Peyer's patch (tissue), 4 donors: ENCODE measurements at regions not wholly inside any gene's neighbourhood (a gene's known extent, or its start where the extent isn't known, plus 50 kb on each side); places are given as distances from the start of the nearest gene placed in this dataset.

Source experiments
- DNase-seq, 3 donors: peaks; one replicate each; pipeline ENCODE4 v3.0.0-alpha.2; 2017 to 2019
- H3K27ac ChIP-seq, 4 donors: fragments of 200-600 bp; sonication (generic); one replicate each; pipeline ENCODE4 v1.5.1; 2016 to 2019
- H3K27me3 ChIP-seq, 2 donors: fragments of 200-600 bp; sonication (generic); one replicate each; pipeline ENCODE4 v1.5.1; 2019
- H3K36me3 ChIP-seq, 3 donors: fragments of 200-600 bp; sonication (generic); one replicate each; pipeline ENCODE4 v1.5.1; 2016 to 2019
- H3K4me1 ChIP-seq, 4 donors: fragments of 200-600 bp; sonication (generic); one replicate each; pipeline ENCODE4 v1.5.1; 2016 to 2019
- H3K4me3 ChIP-seq, 4 donors: fragments of 200-600 bp; sonication (generic); 1 replicate in 3 of 4; 2 replicates in 1 of 4; pipeline ENCODE4 v1.5.1; 2016 to 2019; ENCODE audit warnings: mild to moderate bottlenecking in 1 of 4
- H3K9me3 ChIP-seq, 4 donors: fragments of 200-600 bp; sonication (generic); one replicate each; pipeline ENCODE4 v1.5.1; 2016 to 2019; ENCODE audit warnings: mild to moderate bottlenecking in 1 of 4
- POLR2A ChIP-seq, 2 donors: fragments of 450-650 bp; IDR thresholded peaks; one replicate each; pipeline ENCODE4 v1.5.1; 2017; ENCODE audit warnings: antibody characterized with exemption in 2 of 2, mild to moderate bottlenecking in 2 of 2, moderate library complexity in 2 of 2
- TF ChIP-seq, protein P1 (sequence below), 6 experiments: fragments of 450-650 bp in 4 of 6; fragments of 200-600 bp in 2 of 6; sonication (generic) in 1 of 6; IDR thresholded peaks; one replicate each; pipeline ENCODE4 v1.5.1; 2017 to 2019; ENCODE audit warnings: antibody characterized with exemption in 6 of 6, mild to moderate bottlenecking in 3 of 6, moderate library complexity in 1 of 6

DNA sequence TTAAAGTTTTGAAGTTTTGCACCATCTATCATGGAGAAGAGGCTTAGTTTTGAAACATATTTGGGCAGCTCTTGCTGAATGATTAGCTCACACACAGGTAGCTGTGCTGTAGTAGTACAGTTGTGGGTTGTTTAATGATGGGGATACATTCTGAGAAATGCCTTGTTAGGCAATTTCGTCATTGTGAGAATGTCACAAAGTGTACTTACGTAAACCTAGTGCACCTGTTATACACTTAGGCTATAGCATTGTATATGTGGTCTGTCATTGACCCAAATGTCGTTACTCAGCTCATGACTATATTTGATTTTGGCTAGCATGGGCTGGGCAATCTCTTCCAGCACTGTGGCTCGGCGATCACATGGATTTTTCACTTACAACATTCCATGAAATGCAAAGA is 247.2 kb upstream of the IGFBP3 start:
- no peak for DNase-seq
- H3K4me3 ChIP-seq: no peak overlapping the region
- no peaks in the 10 kb centered on the region for H3K36me3 ChIP-seq
- H3K27me3 ChIP-seq: no peaks in the 10 kb centered on the region
- H3K27ac ChIP-seq: no peak overlapping the region
- no peak for TF ChIP-seq POLR2A (IDR thresholded peaks at IDR 0.05)
- TF ChIP-seq, protein P1, sequence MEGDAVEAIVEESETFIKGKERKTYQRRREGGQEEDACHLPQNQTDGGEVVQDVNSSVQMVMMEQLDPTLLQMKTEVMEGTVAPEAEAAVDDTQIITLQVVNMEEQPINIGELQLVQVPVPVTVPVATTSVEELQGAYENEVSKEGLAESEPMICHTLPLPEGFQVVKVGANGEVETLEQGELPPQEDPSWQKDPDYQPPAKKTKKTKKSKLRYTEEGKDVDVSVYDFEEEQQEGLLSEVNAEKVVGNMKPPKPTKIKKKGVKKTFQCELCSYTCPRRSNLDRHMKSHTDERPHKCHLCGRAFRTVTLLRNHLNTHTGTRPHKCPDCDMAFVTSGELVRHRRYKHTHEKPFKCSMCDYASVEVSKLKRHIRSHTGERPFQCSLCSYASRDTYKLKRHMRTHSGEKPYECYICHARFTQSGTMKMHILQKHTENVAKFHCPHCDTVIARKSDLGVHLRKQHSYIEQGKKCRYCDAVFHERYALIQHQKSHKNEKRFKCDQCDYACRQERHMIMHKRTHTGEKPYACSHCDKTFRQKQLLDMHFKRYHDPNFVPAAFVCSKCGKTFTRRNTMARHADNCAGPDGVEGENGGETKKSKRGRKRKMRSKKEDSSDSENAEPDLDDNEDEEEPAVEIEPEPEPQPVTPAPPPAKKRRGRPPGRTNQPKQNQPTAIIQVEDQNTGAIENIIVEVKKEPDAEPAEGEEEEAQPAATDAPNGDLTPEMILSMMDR (IDR thresholded peaks at IDR 0.05): no peak
- no peaks in the 10 kb centered on the region for H3K4me1 ChIP-seq
- H3K9me3 ChIP-seq: no peaks in the 10 kb centered on the region

DNA sequence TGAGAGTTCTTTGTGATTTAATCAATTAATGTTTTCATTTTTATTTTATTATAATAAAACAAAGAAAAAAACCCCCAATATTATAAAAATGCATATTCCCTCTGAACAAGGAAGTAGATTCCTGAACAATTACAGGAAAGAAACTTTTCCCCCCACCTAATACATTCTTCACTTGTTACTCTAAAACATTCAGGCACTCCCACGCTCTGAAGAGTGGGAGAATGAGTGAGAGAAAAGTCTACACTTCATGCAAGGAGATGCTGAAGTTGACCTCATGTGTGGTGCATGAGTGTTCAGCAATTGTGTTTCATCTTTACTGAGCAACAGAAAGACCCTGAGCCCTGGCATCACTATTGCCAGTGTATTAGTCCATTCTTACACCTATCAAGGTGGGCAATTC is 244.2 kb upstream of the IGFBP3 start:
- DNase-seq: no peak
- Histone ChIP-seq H3K27me3 (no peaks in the 10 kb centered on the region), H3K36me3 (no peaks in the 10 kb centered on the region), H3K4me1 (no peaks in the 10 kb centered on the region), H3K9me3 (no peaks in the 10 kb centered on the region), H3K27ac (no peak overlapping the region), H3K4me3 (no peak overlapping the region)
- TF ChIP-seq, protein P1 (IDR thresholded peaks at IDR 0.05): no peak
- no peak for TF ChIP-seq POLR2A (IDR thresholded peaks at IDR 0.05)

DNA sequence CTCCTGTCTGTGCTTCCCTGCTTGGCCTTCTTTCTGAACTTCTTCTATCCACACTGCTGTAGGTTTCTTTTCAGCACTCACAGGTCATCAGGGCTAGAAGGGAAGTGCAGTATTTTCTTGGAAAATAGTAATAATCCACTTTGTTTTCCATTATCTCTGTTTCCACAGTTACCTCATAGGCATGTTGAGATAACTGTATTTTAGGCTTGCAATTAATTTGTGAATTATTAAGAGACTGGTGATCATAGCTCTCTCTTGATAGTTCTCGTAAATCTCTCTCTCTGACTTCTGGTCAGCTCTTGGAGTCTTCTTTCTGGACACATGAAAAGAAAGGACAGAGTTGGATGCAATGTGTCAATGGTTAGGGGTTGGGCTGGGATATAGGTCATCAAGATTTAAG is 243.6 kb upstream of the IGFBP3 start:
- Histone ChIP-seq H3K9me3 (no peaks in the 10 kb centered on the region), H3K4me3 (no peak overlapping the region), H3K27me3 (no peaks in the 10 kb centered on the region), H3K4me1 (no peaks in the 10 kb centered on the region), H3K36me3 (no peaks in the 10 kb centered on the region), H3K27ac (no peak overlapping the region)
- TF ChIP-seq, protein P1 (IDR thresholded peaks at IDR 0.05): no peak
- no peak for TF ChIP-seq POLR2A (IDR thresholded peaks at IDR 0.05)
- no peak for DNase-seq

DNA sequence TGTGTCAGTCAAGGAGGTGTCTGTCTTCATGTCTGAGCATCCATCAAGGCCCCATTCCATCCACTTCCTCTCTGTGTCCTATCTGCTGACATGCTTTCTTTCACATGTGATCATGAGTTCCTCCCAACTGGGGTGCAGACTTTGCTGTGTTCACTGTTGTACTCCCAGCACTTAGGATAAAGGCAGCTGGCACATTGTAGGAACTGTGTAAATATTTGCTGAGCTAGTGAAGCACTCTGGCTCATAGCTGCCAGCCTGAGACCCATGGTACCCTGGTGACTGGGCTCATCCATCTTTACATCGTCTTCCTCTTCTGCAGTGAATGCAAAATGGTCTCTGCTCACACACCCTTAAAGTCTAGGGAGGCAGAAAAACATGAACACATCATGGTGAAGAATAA is 242.2 kb upstream of the IGFBP3 start:
- H3K4me3 ChIP-seq: no peak overlapping the region
- TF ChIP-seq POLR2A (IDR thresholded peaks at IDR 0.05): no peak
- TF ChIP-seq, protein P1 (IDR thresholded peaks at IDR 0.05): no peak
- DNase-seq: no peak
- no peaks in the 10 kb centered on the region for H3K4me1 ChIP-seq
- no peaks in the 10 kb centered on the region for H3K9me3 ChIP-seq
- H3K27ac ChIP-seq: no peak overlapping the region
- no peaks in the 10 kb centered on the region for H3K27me3 ChIP-seq
- H3K36me3 ChIP-seq: no peaks in the 10 kb centered on the region

DNA sequence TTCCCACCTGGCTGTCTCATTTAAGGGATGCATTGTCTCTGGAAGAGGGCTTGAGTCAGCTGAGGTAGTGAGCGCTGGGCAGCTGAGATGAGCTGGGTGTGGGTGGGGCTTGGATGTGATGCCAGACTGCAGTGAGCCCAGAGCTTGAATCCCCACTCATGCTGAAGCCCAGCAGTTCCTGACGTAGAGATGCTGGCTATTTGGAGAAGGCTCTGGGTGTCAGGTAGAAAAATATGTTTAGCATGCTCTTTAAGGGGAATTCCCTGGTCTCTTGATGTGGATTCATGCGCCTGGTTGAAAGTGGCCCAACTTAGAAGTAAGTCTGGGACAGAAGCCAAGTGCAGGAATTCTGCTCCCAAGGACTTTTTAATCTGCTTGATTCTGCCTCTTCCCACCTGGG is 241.5 kb upstream of the IGFBP3 start:
- Histone ChIP-seq H3K27me3 (no peaks in the 10 kb centered on the region), H3K4me1 (no peaks in the 10 kb centered on the region), H3K4me3 (no peak overlapping the region), H3K27ac (no peak overlapping the region), H3K36me3 (no peaks in the 10 kb centered on the region), H3K9me3 (no peaks in the 10 kb centered on the region)
- no peak for DNase-seq
- no peak for TF ChIP-seq POLR2A (IDR thresholded peaks at IDR 0.05)
- TF ChIP-seq, protein P1 (IDR thresholded peaks at IDR 0.05): no peak

DNA sequence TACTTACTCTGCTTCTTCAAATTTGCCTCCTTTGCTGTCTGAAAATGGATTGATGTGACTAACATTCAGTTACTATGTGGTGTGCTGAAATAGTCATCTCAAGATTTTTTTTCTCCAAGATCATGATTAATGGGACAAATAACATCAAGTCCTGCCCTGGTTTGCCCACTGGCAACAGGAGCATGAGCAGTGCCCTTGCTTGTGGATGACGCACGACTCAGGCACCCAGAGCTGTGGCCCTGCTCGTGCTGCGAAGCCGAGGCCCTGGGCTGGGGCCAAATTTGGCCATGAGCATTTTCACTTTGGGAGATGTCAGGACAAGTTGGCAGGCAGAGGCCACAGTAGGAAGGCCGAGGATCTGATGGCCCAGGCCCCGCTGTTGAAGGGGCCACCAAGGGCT is 239.8 kb upstream of the IGFBP3 start:
- no peaks in the 10 kb centered on the region for H3K27me3 ChIP-seq
- no peak overlapping the region for H3K27ac ChIP-seq
- H3K36me3 ChIP-seq: no peaks in the 10 kb centered on the region
- H3K9me3 ChIP-seq: no peaks in the 10 kb centered on the region
- no peak for DNase-seq
- no peak overlapping the region for H3K4me3 ChIP-seq
- H3K4me1 ChIP-seq: no peaks in the 10 kb centered on the region
- no peak for TF ChIP-seq POLR2A (IDR thresholded peaks at IDR 0.05)
- TF ChIP-seq, protein P1 (IDR thresholded peaks at IDR 0.05): no peak
